Lower lobe of right lung (tissue), 2 donors: ENCODE measurements at regions not wholly inside any gene's neighbourhood (a gene's known extent, or its start where the extent isn't known, plus 50 kb on each side); places are given as distances from the start of the nearest gene placed in this dataset.
"Not testable (repeated sequence)": the region's sequence is repeated elsewhere in the genome, so short reads cannot be mapped to it uniquely, and the experiment has no call there.

ENCODE experiments used
- ATAC-seq, 2 donors: fragments of 200-7000 bp; cut with Tn5 transposase; one replicate each; pipeline ENCODE4 v1.9.1; 2020 to 2022; ENCODE audit warnings: mild to moderate bottlenecking in 2 of 2, moderate library complexity in 2 of 2
- DNase-seq: peaks from one replicate; pipeline ENCODE4 v3.0.0-alpha.2; 2020
- H3K27ac ChIP-seq: fragments of 200-600 bp; one replicate; pipeline ENCODE4 v1.8.0; 2022
- H3K27me3 ChIP-seq: fragments of 200-600 bp; one replicate; pipeline ENCODE4 v1.8.0; 2022; ENCODE audit warnings: low read depth
- H3K36me3 ChIP-seq: fragments of 200-600 bp; one replicate; pipeline ENCODE4 v1.8.0; 2022; ENCODE audit warnings: mild to moderate bottlenecking
- H3K4me1 ChIP-seq: fragments of 200-600 bp; one replicate; pipeline ENCODE4 v1.8.0; 2022
- H3K4me3 ChIP-seq: fragments of 200-600 bp; one replicate; pipeline ENCODE4 v1.8.0; 2022; ENCODE audit warnings: mild to moderate bottlenecking
- H3K9me3 ChIP-seq: fragments of 200-600 bp; one replicate; pipeline ENCODE4 v1.8.0; 2022
- intact Hi-C: fragments of 100-400 bp; cut with DNase I; formaldehyde crosslinking; loops from one replicate; pipeline ENCODE4 v1.11.0; 2022
- TF ChIP-seq, protein P1 (sequence below): fragments of 200-600 bp; IDR thresholded peaks from one replicate; pipeline ENCODE4 v1.8.0; 2022; ENCODE audit warnings: antibody characterized with exemption, mild to moderate bottlenecking
- donor health status: DM: no; HTN: yes; CAD: no; lungs with severe emphysema.

GRCh38 chr1:199593475-199593874 lies 434.0 kb upstream of the NR5A2 start:
- no peaks in the 10 kb centered on the region for H3K9me3 ChIP-seq
- TF ChIP-seq, protein P1, sequence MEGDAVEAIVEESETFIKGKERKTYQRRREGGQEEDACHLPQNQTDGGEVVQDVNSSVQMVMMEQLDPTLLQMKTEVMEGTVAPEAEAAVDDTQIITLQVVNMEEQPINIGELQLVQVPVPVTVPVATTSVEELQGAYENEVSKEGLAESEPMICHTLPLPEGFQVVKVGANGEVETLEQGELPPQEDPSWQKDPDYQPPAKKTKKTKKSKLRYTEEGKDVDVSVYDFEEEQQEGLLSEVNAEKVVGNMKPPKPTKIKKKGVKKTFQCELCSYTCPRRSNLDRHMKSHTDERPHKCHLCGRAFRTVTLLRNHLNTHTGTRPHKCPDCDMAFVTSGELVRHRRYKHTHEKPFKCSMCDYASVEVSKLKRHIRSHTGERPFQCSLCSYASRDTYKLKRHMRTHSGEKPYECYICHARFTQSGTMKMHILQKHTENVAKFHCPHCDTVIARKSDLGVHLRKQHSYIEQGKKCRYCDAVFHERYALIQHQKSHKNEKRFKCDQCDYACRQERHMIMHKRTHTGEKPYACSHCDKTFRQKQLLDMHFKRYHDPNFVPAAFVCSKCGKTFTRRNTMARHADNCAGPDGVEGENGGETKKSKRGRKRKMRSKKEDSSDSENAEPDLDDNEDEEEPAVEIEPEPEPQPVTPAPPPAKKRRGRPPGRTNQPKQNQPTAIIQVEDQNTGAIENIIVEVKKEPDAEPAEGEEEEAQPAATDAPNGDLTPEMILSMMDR: no peak
- H3K4me3 ChIP-seq: no peak overlapping the region
- H3K4me1 ChIP-seq: no peaks in the 10 kb centered on the region
- no peaks in the 10 kb centered on the region for H3K27me3 ChIP-seq
- ATAC-seq (no peak), DNase-seq (no peak)
- no peaks in the 10 kb centered on the region for H3K36me3 ChIP-seq
- intact Hi-C loops: no loop called here
- no peak overlapping the region for H3K27ac ChIP-seq

DNA sequence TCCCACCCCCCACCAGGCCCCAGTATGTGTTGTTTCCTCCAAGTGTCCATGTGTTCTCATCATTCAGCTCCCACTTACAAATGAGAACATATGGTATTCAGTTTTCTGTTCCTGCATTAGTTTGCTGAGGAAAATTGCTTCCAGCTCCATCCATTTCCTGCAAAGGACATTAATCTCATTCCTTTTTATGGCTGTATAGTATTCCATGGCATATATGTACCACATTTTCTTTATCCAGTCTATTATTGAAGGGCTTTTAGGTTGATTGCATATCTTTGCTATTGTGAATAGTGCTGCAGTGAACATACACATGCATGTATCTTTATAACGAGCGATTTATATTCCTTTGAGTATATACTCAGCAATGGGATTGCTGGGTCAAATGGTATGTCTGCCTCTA lies 431.1 kb upstream of the NR5A2 start:
- intact Hi-C loops, ATAC-seq, H3K4me1 ChIP-seq, DNase-seq, H3K27me3 ChIP-seq, H3K9me3 ChIP-seq, H3K27ac ChIP-seq, H3K36me3 ChIP-seq, H3K4me3 ChIP-seq: not testable (repeated sequence)

GRCh38 chr1:199597152-199597551 lies 430.4 kb upstream of the NR5A2 start:
- intact Hi-C loops: no loop called here

GRCh38 chr1:199608414-199608813 lies 419.1 kb upstream of the NR5A2 start:
- TF ChIP-seq, protein P1: no peak
- ATAC-seq (no peak), DNase-seq (no peak)
- Histone ChIP-seq H3K9me3 (no peaks in the 10 kb centered on the region), H3K4me3 (no peak overlapping the region), H3K27me3 (no peaks in the 10 kb centered on the region), H3K36me3 (no peaks in the 10 kb centered on the region), H3K27ac (no peak overlapping the region), H3K4me1 (no peaks in the 10 kb centered on the region)
- intact Hi-C loops: no loop called here

More at GRCh38 chr1:199597152-199597551, 430.4 kb upstream of the NR5A2 start:
- Histone ChIP-seq H3K36me3 (no peaks in the 10 kb centered on the region), H3K27me3 (no peaks in the 10 kb centered on the region), H3K9me3 (no peaks in the 10 kb centered on the region), H3K4me3 (no peak overlapping the region), H3K4me1 (no peaks in the 10 kb centered on the region), H3K27ac (no peak overlapping the region)
- TF ChIP-seq, protein P1: no peak
- no peak for DNase-seq
- no peak for ATAC-seq

- TF ChIP-seq, protein P1: no peak
- ATAC-seq: no peak
- intact Hi-C loops: no loop called here
Measured at GRCh38 chr1:199612976-199613774, 414.3 kb upstream of the NR5A2 start.

GRCh38 chr1:199616947-199617346 lies 410.6 kb upstream of the NR5A2 start:
- Histone ChIP-seq H3K4me1 (no peaks in the 10 kb centered on the region), H3K9me3 (no peaks in the 10 kb centered on the region), H3K4me3 (no peak overlapping the region), H3K27ac (no peak overlapping the region), H3K36me3 (no peaks in the 10 kb centered on the region), H3K27me3 (no peaks in the 10 kb centered on the region)
- ATAC-seq (no peak), DNase-seq (no peak)
- intact Hi-C loops: no loop called here
- TF ChIP-seq, protein P1: no peak

More at GRCh38 chr1:199612976-199613774, 414.3 kb upstream of the NR5A2 start:
- Histone ChIP-seq H3K9me3 (no peaks in the 10 kb centered on the region), H3K36me3 (no peaks in the 10 kb centered on the region), H3K27ac (no peak overlapping the region), H3K4me1 (no peaks in the 10 kb centered on the region), H3K27me3 (no peaks in the 10 kb centered on the region), H3K4me3 (no peak overlapping the region)
- no peak for DNase-seq
